Right cardiac atrium (tissue), 5 donors: ENCODE measurements at regions not wholly inside any gene's neighbourhood (a gene's known extent, or its start where the extent isn't known, plus 50 kb on each side); places are given as distances from the start of the nearest gene placed in this dataset.

Experiments
- ATAC-seq, 2 donors: fragments of 200-7000 bp; cut with Tn5 transposase; one replicate each; pipeline versions ENCODE4 v1.8.0 to v1.9.1; 2020; ENCODE audit warnings: moderate library complexity in 2 of 2, mild to moderate bottlenecking in 1 of 2
- DNase-seq, 3 donors: peaks; one replicate each; pipeline ENCODE4 v3.0.0-alpha.2; 2020
- H3K27ac ChIP-seq: one replicate; pipeline ENCODE4 v1.5.1; 2013; ENCODE audit warnings: mild to moderate bottlenecking, low read length, control low read depth, moderate library complexity
- H3K27me3 ChIP-seq: one replicate; pipeline ENCODE4 v1.6.1; 2013; ENCODE audit not compliant: control insufficient read depth, insufficient read depth
- H3K4me1 ChIP-seq: one replicate; pipeline ENCODE4 v1.6.1; 2013; ENCODE audit warnings: low read length; ENCODE audit not compliant: control insufficient read depth, insufficient read depth
- H3K4me3 ChIP-seq: one replicate; pipeline ENCODE4 v1.5.1; 2013; ENCODE audit warnings: low read length, control low read depth
- H3K9me3 ChIP-seq: one replicate; pipeline ENCODE4 v1.6.1; 2013; ENCODE audit warnings: low read length; ENCODE audit not compliant: control insufficient read depth
- WGBS: extraction: QIAGEN DNeasy Blood & Tissue Kit; methylation state at CpG from one replicate; pipeline ENCODE4 v1.1.7; 2013; 5-methylcytosine and 5-hydroxymethylcytosine counted together
- intact Hi-C, 4 donors: fragments of 100-400 bp; cut with DNase I; formaldehyde crosslinking; loops; one replicate each; pipeline versions ENCODE4 v1.11.0 to v1.14.0; 2022 to 2023
- donor health status: healthy with polysubstance abuse.
- donor health status: DM: no; HTN: yes; CAD: no.
- donor health status: DM: no; HTN: no; CAD: no.
- donor health status: DM: no; HTN: yes; CAD: no; lungs with severe emphysema.
- donor health status: DM: yes; HTN: yes; CAD: no.

DNA sequence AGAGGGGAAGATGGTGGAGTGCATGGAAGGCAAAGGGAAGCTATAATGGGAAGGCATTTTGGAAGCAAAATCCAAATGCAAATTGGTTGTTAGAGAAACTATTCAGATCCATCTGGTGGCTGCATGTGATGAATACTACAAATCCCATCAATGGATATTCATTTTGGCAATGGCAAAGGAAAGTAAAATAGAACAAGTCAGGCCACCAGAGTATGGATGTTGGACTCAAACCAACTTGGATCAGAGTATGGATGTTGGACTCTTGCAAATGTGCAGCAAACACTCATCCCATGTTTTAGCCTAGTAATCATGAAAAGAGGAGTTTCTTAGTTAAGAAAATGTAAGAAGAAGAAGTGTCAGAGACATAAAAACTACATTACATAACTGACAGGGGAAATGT, 289.6 kb upstream of the DAB1 start:
- ATAC-seq (no peak), DNase-seq (no peak)
- no peak overlapping the region for H3K4me3 ChIP-seq
- H3K27ac ChIP-seq: no peak overlapping the region
- intact Hi-C loops: no loop called here
- H3K4me1 ChIP-seq: peaks cover 1% of the 10 kb centered on the region
- H3K27me3 ChIP-seq: no peaks in the 10 kb centered on the region
- H3K9me3 ChIP-seq: no peaks in the 10 kb centered on the region

DNA sequence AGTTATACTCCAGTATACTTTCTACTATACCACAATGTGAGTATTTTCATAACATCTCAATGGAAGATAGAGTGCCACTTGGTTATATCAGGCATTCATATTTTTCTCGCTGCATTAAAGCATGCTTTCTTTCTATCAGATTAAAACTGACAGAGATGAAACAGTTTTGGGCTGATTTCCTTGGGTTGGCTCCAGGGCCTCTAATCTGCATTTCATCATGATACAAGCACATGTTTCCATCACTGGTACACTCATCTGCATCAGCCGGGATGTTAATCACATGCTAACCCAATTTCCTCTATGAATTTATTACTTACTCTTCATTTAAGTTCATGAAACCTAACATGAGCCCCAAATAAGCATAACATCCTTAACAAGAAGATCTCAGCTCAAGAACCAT, 289.0 kb upstream of the DAB1 start:
- DNase-seq (no peak), ATAC-seq (no peak)
- Histone ChIP-seq H3K4me3 (no peak overlapping the region), H3K9me3 (no peaks in the 10 kb centered on the region), H3K27ac (no peak overlapping the region), H3K4me1 (peaks cover 1% of the 10 kb centered on the region), H3K27me3 (no peaks in the 10 kb centered on the region)
- WGBS: 82% methylated on average over 2 of the region's 2 CpGs
- intact Hi-C loops: no loop called here

DNA sequence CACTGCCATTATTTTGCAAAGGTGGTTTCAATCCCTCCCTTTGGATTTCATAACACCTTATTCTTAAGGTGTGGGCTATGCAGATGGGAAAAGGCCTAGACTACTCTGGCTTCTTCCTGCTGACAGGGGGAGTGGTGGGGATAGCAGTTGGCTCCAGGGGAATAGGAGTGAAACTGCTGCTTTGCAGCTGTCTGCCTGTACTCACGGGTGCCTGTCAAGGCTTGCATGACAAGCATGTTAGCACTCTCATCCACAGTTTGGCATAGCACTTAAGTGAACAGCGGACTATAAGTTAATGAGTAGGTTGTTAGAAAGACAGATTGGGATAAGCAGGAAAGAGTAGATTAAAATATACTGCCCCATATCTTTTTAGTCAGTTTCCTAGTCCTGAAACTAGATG, 287.5 kb upstream of the DAB1 start:
- ATAC-seq: no peak
- intact Hi-C loops: no loop called here
- WGBS: 35% methylated on average over 2 of the region's 2 CpGs

DNA sequence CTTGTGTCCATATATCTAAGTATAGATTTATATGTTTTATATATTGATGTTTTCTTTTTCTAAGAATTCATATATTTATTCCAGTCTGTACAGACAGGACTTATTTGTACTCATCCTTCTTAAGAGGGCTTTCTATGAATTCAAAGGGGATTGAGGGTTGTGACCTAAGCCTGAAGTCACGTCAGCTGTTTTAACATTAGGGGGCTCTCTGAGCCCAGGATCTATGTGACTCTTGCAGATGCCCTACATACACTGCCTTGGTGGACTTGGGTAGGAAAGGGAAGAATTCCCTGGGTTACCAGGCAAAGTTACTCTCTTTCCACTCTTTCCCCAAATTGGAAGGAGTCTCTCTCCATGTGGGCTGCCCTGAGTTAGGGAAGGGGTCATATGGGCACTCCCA, 283.8 kb upstream of the DAB1 start:
- Histone ChIP-seq H3K4me3 (no peak overlapping the region), H3K9me3 (no peaks in the 10 kb centered on the region), H3K27ac (no peak overlapping the region), H3K4me1 (peaks cover 1% of the 10 kb centered on the region), H3K27me3 (no peaks in the 10 kb centered on the region)
- ATAC-seq: no peak
- no peak for DNase-seq
- 87% methylated on average over 1 of the region's 1 CpG for WGBS
- intact Hi-C loops: no loop called here

More for the DNA sequence above, 287.5 kb upstream of the DAB1 start:
- DNase-seq: no peak
- Histone ChIP-seq H3K4me1 (peaks cover 1% of the 10 kb centered on the region), H3K27me3 (no peaks in the 10 kb centered on the region), H3K27ac (no peak overlapping the region), H3K9me3 (no peaks in the 10 kb centered on the region), H3K4me3 (no peak overlapping the region)

DNA sequence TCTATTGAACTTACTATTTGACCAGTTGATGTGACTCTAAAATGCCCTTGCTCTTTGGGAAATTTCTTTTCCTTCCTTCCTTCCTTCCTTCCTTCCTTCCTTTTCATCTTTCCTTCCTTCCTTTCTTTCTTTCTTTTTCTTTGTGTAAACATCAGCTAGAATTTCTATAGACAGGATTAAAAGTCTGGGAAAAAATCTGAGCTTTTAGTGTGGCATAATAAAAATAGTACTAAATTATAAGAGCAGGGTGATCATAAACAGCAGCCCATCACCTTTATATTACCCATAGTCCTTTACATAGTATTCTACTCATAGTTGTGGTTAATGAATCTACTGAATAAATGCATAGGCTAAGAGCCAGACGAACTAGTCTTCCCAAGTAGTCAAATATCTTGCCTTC, 281.0 kb upstream of the DAB1 start:
- H3K4me1 ChIP-seq: no peaks in the 10 kb centered on the region
- H3K9me3 ChIP-seq: no peaks in the 10 kb centered on the region
- WGBS: 64% methylated on average over 1 of the region's 1 CpG
- ATAC-seq (no peak), DNase-seq (no peak)
- H3K4me3 ChIP-seq: no peak overlapping the region
- intact Hi-C loops: no loop called here
- H3K27me3 ChIP-seq: no peaks in the 10 kb centered on the region
- H3K27ac ChIP-seq: no peak overlapping the region

DNA sequence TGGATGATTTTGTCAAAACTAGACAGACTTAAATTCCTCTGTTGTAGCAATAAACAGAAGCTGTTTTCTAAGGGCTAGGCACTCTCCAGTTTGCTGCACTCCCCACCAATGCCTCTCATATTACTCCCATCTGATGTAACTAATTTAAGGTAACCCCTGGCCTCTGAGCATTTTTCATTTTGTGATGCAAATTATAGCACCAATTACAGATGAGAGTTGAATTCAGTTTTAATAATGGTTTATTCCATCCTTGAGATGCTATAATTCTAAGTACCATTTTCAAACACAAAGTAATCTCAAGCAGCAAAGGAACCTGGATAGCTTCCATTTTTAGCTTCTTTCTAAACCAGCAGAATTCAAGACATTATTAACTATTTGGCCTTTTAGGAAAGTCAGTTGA, 280.4 kb upstream of the DAB1 start:
- Histone ChIP-seq H3K4me3 (no peak overlapping the region), H3K4me1 (no peaks in the 10 kb centered on the region), H3K27ac (no peak overlapping the region), H3K9me3 (no peaks in the 10 kb centered on the region), H3K27me3 (no peaks in the 10 kb centered on the region)
- no peak for DNase-seq
- no peak for ATAC-seq
- intact Hi-C loops: no loop called here

DNA sequence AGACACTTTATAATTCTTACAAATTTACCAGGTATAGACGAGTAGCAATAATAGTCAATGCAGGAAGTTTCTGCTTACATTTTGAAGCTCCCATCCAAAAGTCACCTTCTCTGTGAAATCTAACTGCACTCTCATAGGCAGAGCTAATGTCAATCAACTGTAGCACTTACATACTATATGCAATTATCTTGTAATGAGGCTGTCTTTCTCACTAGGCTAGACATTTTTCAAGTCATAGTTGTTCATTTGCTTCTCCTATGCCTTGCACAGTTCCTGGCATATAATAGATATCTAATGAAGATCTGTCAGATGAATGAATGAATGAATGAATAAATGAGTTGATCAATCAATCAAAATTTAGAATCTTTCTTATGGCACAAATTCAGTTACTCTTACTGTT, 273.0 kb upstream of the DAB1 start:
- intact Hi-C loops: no loop called here
- Histone ChIP-seq H3K27ac (no peak overlapping the region), H3K4me3 (no peak overlapping the region), H3K9me3 (no peaks in the 10 kb centered on the region), H3K4me1 (no peaks in the 10 kb centered on the region), H3K27me3 (no peaks in the 10 kb centered on the region)
- DNase-seq (no peak), ATAC-seq (no peak)
- 81% methylated on average over 1 of the region's 1 CpG for WGBS

DNA sequence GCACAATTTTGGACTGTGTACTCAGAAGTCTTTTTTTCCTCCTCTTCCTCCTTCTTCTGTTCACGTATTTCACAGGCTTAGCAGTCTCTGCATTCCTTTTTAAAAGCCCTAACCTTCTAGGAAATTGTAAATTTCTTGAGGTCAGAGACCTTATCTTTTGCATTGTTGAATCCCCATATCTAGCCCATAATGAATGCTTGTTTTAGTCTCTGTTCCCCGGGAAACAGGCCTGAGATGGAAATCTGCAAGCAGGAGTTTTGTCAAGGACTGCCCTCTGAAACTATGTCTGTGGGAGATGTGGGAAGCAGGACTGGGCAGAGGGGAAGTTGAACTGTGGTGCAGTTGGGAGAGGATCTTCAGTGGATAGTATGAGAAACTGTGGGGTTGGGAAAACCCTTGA, 272.2 kb upstream of the DAB1 start:
- no peaks in the 10 kb centered on the region for H3K9me3 ChIP-seq
- no peaks in the 10 kb centered on the region for H3K4me1 ChIP-seq
- intact Hi-C loops: no loop called here
- no peak for ATAC-seq
- H3K27ac ChIP-seq: no peak overlapping the region
- 29% methylated on average over 2 of the region's 2 CpGs for WGBS
- H3K4me3 ChIP-seq: no peak overlapping the region
- H3K27me3 ChIP-seq: no peaks in the 10 kb centered on the region
- no peak for DNase-seq

DNA sequence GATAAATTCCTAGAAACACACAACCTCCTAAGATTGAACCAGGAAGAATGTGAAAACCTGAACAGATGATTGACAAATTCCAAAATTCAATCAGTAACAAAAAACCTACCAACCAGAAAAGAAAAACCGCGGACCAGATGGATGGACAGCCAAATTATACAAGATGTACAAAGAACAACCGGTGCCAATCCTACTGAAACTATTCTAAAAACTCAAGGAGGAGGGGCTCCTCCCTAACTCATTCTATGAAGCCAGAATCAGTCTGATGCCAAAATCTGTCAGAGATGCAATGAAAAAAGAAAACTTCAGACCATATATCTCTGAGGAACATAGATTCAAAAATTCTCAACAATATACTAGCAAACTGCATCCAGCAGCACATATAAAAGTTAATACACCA, 262.4 kb upstream of the DAB1 start:
- DNase-seq (no peak), ATAC-seq (no peak)
- Histone ChIP-seq H3K27me3 (no peaks in the 10 kb centered on the region), H3K9me3 (no peaks in the 10 kb centered on the region), H3K4me3 (no peak overlapping the region), H3K27ac (no peak overlapping the region), H3K4me1 (no peaks in the 10 kb centered on the region)
- intact Hi-C loops: no loop called here
- 84% methylated on average over 3 of the region's 3 CpGs for WGBS

DNA sequence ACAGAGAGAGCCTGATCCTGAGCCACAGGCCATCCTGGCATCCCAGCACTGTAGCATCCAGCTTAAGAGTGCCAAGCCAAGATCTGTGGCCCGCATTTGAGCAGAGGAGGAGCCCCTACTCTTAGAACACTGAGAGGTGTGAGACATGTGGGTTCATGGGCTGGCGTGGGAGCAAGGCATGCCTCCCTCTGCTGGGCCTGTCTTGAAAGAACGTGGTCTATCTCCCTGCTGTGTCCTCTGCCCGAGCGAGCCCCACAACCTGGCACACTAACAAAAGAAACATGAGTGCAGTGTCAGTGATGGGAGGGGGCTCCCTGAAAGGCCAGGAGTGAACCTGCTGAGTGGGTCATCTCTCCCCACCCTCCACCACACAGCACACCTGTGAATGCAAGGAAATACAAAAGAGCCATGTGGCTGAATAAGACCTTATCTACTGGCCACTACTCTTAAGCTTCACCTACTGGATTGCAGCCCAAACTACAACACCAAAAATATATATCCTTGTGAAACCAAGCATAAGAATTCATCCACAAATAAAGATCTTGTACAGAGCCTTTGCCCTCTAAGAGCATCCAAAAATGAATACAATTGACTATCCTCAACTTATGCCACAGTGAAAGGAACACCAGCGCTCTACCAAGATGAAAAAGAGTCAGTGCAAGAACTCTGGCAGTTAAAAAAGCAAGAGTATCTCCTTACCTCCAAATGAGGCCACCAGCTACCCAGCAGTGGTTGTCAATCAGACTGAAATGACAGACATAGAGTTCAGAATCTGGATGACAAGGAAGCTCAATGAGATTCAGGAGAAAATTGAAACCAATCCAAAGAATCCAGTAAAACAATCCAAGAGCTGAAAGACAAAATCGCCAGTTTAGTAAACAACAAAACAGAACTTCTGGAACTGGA, 259.4 kb upstream of the DAB1 start:
- intact Hi-C loops: no loop called here
- H3K4me1 ChIP-seq: no peaks in the 10 kb centered on the region
- WGBS: 58% methylated on average over 7 of the region's 7 CpGs
- H3K27me3 ChIP-seq: no peaks in the 10 kb centered on the region
- H3K27ac ChIP-seq: no peak overlapping the region
- H3K9me3 ChIP-seq: no peaks in the 10 kb centered on the region
- DNase-seq (no peak), ATAC-seq (no peak)
- H3K4me3 ChIP-seq: no peak overlapping the region

DNA sequence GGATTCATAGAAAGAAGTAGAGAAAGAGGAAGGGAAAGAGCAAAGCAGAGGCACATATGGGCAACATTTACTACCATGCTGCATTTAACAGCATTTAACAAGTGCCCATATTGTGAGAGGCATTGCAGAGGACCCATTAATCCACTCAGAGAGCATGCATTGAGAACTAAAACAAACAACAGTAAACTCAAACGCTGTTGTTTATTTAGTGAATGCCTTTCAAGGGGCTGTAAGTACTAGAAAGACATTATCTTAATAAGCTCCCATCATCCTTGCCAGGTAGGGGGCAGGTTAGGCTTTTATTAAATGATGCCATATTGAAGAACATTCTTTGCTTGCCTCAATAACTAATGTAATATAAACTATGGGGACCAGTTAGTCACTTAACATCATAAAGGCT, 254.3 kb upstream of the DAB1 start:
- DNase-seq: no peak

DNA sequence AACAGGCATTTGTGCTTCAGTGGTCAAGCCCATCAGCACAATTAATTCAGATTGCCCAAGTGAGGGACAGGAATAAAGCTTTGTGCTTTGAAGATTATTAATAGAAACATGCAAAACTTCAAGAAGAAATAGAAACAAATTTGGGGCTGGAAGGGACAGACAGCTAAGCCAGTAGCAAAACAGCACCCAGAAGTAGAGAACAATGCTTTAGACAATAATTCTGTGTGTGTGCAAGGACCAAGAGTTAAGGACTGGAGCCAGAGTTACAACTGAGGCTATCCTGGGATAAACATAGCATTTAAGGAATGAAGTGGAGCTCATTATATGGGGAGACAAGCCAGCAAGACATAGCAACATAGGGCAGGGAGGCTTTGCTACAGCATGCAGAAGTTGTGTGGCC, 251.9 kb upstream of the DAB1 start:
- H3K27ac ChIP-seq: no peak overlapping the region
- intact Hi-C loops: no loop called here
- ATAC-seq: no peak
- no peak overlapping the region for H3K4me3 ChIP-seq
- no peak for DNase-seq
- no peaks in the 10 kb centered on the region for H3K9me3 ChIP-seq
- no peaks in the 10 kb centered on the region for H3K4me1 ChIP-seq
- H3K27me3 ChIP-seq: no peaks in the 10 kb centered on the region

More for the DNA sequence above, 254.3 kb upstream of the DAB1 start:
- Histone ChIP-seq H3K4me1 (no peaks in the 10 kb centered on the region), H3K27me3 (no peaks in the 10 kb centered on the region), H3K27ac (no peak overlapping the region), H3K9me3 (no peaks in the 10 kb centered on the region), H3K4me3 (no peak overlapping the region)
- ATAC-seq: no peak
- 24% methylated on average over 1 of the region's 1 CpG for WGBS
- intact Hi-C loops: no loop called here
